ENCODE measurements at regions not wholly inside any gene's neighbourhood (a gene's known extent, or its start where the extent isn't known, plus 50 kb on each side); places are given as distances from the start of the nearest gene placed in this dataset.

GRCh38 chr2:217216316-217216715 lies 356.5 kb upstream of the TNP1 start:
- no peak for DNase-seq

GRCh38 chr2:217215877-217216276 lies 356.0 kb upstream of the TNP1 start:
- no peak for DNase-seq

GRCh38 chr2:217208867-217209266 lies 349.0 kb upstream of the TNP1 start:
- no peak for DNase-seq

- DNase-seq, result no peak
Observed at GRCh38 chr2:217207699-217208010, 347.8 kb upstream of the TNP1 start.

GRCh38 chr2:217206907-217207698 lies 347.2 kb upstream of the TNP1 start:
- no peak for DNase-seq

- no peak for DNase-seq
Observed at GRCh38 chr2:217206016-217206725, 346.3 kb upstream of the TNP1 start.

GRCh38 chr2:217204358-217204757 lies 344.5 kb upstream of the TNP1 start:
- no peak for DNase-seq

- DNase-seq, result no peak
Observed at GRCh38 chr2:217203086-217203485, 343.2 kb upstream of the TNP1 start.

- DNase-seq, result no peak
Observed at GRCh38 chr2:217199255-217199630, 339.4 kb upstream of the TNP1 start.

GRCh38 chr2:217195658-217196446 lies 336.0 kb upstream of the TNP1 start:
- no peak for DNase-seq

GRCh38 chr2:217195016-217195415 lies 335.2 kb upstream of the TNP1 start:
- no peak for DNase-seq

- no peak for DNase-seq
Observed at GRCh38 chr2:217193431-217194340, 333.8 kb upstream of the TNP1 start.

- DNase-seq, result no peak
Observed at GRCh38 chr2:217192366-217192765, 332.5 kb upstream of the TNP1 start.

- DNase-seq, result no peak
Observed at GRCh38 chr2:217189747-217190146, 329.9 kb upstream of the TNP1 start.

GRCh38 chr2:217189131-217189530 lies 329.3 kb upstream of the TNP1 start:
- no peak for DNase-seq

GRCh38 chr2:217186668-217187159 lies 326.9 kb upstream of the TNP1 start:
- no peak for DNase-seq

- no peak for DNase-seq
Observed at GRCh38 chr2:217186152-217186551, 326.3 kb upstream of the TNP1 start.

GRCh38 chr2:217185265-217185995 lies 325.6 kb upstream of the TNP1 start:
- no peak for DNase-seq

GRCh38 chr2:217184242-217184641 lies 324.4 kb upstream of the TNP1 start:
- no peak for DNase-seq

GRCh38 chr2:217183471-217183870 lies 323.6 kb upstream of the TNP1 start:
- no peak for DNase-seq

- DNase-seq, result no peak
Observed at GRCh38 chr2:217182926-217183325, 323.1 kb upstream of the TNP1 start.

- no peak for DNase-seq
Observed at GRCh38 chr2:217181512-217181911, 321.6 kb upstream of the TNP1 start.
